ENCODE measurements at regions not wholly inside any gene's neighbourhood (a gene's known extent, or its start where the extent isn't known, plus 50 kb on each side); places are given as distances from the start of the nearest gene placed in this dataset.

GRCh38 chr4:15130441-15130840 is 128.2 kb downstream of the CPEB2 start:
- TF ChIP-seq CTCF (conservative IDR thresholded peaks at IDR 0.05; ENCODE audit: low read depth, low read length) = no peak
- H3K4me1 ChIP-seq (ENCODE audit: low read depth, poor library complexity, severe bottlenecking) = no peaks in the 10 kb centered on the region
- no peak overlapping the region for H3K4me3 ChIP-seq (IDR thresholded peaks at IDR 0.05; ENCODE audit: insufficient read depth, low read depth, low read length)
- no peaks in the 10 kb centered on the region for H4K20me1 ChIP-seq (ENCODE audit: insufficient read depth)
- no peaks in the 10 kb centered on the region for H3K36me3 ChIP-seq (ENCODE audit: insufficient read depth)
- no peak overlapping the region for H3K4me2 ChIP-seq
- no peak overlapping the region for H3K9ac ChIP-seq
- H3K27ac ChIP-seq = no peak overlapping the region
- H2AFZ ChIP-seq (ENCODE audit: low read depth) = no peak overlapping the region
- H3K79me2 ChIP-seq (ENCODE audit: insufficient read depth, low read depth) = no peaks in the 10 kb centered on the region
- no peaks in the 10 kb centered on the region for H3K27me3 ChIP-seq (ENCODE audit: insufficient read depth, low read depth)

- no peak overlapping the region for H2AFZ ChIP-seq (ENCODE audit: low read depth)
- no peak overlapping the region for H3K4me2 ChIP-seq
- no peak overlapping the region for H3K9ac ChIP-seq
- no peaks in the 10 kb centered on the region for H3K4me1 ChIP-seq (ENCODE audit: low read depth, poor library complexity, severe bottlenecking)
- no peak for TF ChIP-seq CTCF (conservative IDR thresholded peaks at IDR 0.05; ENCODE audit: low read depth, low read length)
- H3K27ac ChIP-seq = no peak overlapping the region
- no peaks in the 10 kb centered on the region for H3K36me3 ChIP-seq (ENCODE audit: insufficient read depth)
- H4K20me1 ChIP-seq (ENCODE audit: insufficient read depth) = no peaks in the 10 kb centered on the region
- no peaks in the 10 kb centered on the region for H3K27me3 ChIP-seq (ENCODE audit: insufficient read depth, low read depth)
- H3K4me3 ChIP-seq (IDR thresholded peaks at IDR 0.05; ENCODE audit: insufficient read depth, low read depth, low read length) = no peak overlapping the region
- H3K79me2 ChIP-seq (ENCODE audit: insufficient read depth, low read depth) = no peaks in the 10 kb centered on the region
These were observed 129.3 kb downstream of the CPEB2 start for GRCh38 chr4:15131551-15131950.

GRCh38 chr4:15132739-15133138 is 130.5 kb downstream of the CPEB2 start:
- no peak overlapping the region for H3K9ac ChIP-seq
- H3K4me3 ChIP-seq (IDR thresholded peaks at IDR 0.05; ENCODE audit: insufficient read depth, low read depth, low read length) = no peak overlapping the region
- TF ChIP-seq CTCF (conservative IDR thresholded peaks at IDR 0.05; ENCODE audit: low read depth, low read length) = no peak
- H3K4me2 ChIP-seq = no peak overlapping the region
- H3K4me1 ChIP-seq (ENCODE audit: low read depth, poor library complexity, severe bottlenecking) = no peaks in the 10 kb centered on the region
- H2AFZ ChIP-seq (ENCODE audit: low read depth) = no peak overlapping the region
- no peaks in the 10 kb centered on the region for H3K79me2 ChIP-seq (ENCODE audit: insufficient read depth, low read depth)
- H3K27ac ChIP-seq = no peak overlapping the region
- H4K20me1 ChIP-seq (ENCODE audit: insufficient read depth) = no peaks in the 10 kb centered on the region
- H3K27me3 ChIP-seq (ENCODE audit: insufficient read depth, low read depth) = no peaks in the 10 kb centered on the region
- H3K36me3 ChIP-seq (ENCODE audit: insufficient read depth) = no peaks in the 10 kb centered on the region

- Histone ChIP-seq H3K79me2 (ENCODE audit: insufficient read depth, low read depth) (no peaks in the 10 kb centered on the region), H2AFZ (ENCODE audit: low read depth) (no peak overlapping the region), H3K9ac (no peak overlapping the region), H3K27ac (no peak overlapping the region), H3K4me1 (ENCODE audit: low read depth, poor library complexity, severe bottlenecking) (no peaks in the 10 kb centered on the region), H3K4me3 (IDR thresholded peaks at IDR 0.05; ENCODE audit: insufficient read depth, low read depth, low read length) (no peak overlapping the region), H3K27me3 (ENCODE audit: insufficient read depth, low read depth) (no peaks in the 10 kb centered on the region), H3K4me2 (no peak overlapping the region), H3K36me3 (ENCODE audit: insufficient read depth) (no peaks in the 10 kb centered on the region), H4K20me1 (ENCODE audit: insufficient read depth) (no peaks in the 10 kb centered on the region)
- TF ChIP-seq CTCF (conservative IDR thresholded peaks at IDR 0.05; ENCODE audit: low read depth, low read length) = no peak
These were observed 137.3 kb downstream of the CPEB2 start for GRCh38 chr4:15139599-15139998.

GRCh38 chr4:15142201-15142600 is 139.9 kb downstream of the CPEB2 start:
- no peak overlapping the region for H2AFZ ChIP-seq (ENCODE audit: low read depth)
- H3K4me3 ChIP-seq (IDR thresholded peaks at IDR 0.05; ENCODE audit: insufficient read depth, low read depth, low read length) = no peak overlapping the region
- no peaks in the 10 kb centered on the region for H4K20me1 ChIP-seq (ENCODE audit: insufficient read depth)
- H3K36me3 ChIP-seq (ENCODE audit: insufficient read depth) = no peaks in the 10 kb centered on the region
- no peaks in the 10 kb centered on the region for H3K4me1 ChIP-seq (ENCODE audit: low read depth, poor library complexity, severe bottlenecking)
- no peak overlapping the region for H3K9ac ChIP-seq
- H3K4me2 ChIP-seq = no peak overlapping the region
- H3K27me3 ChIP-seq (ENCODE audit: insufficient read depth, low read depth) = no peaks in the 10 kb centered on the region
- no peak overlapping the region for H3K27ac ChIP-seq
- H3K79me2 ChIP-seq (ENCODE audit: insufficient read depth, low read depth) = no peaks in the 10 kb centered on the region
- no peak for TF ChIP-seq CTCF (conservative IDR thresholded peaks at IDR 0.05; ENCODE audit: low read depth, low read length)
